ENCODE measurements at regions not wholly inside any gene's neighbourhood (a gene's known extent, or its start where the extent isn't known, plus 50 kb on each side); places are given as distances from the start of the nearest gene placed in this dataset.

DNA sequence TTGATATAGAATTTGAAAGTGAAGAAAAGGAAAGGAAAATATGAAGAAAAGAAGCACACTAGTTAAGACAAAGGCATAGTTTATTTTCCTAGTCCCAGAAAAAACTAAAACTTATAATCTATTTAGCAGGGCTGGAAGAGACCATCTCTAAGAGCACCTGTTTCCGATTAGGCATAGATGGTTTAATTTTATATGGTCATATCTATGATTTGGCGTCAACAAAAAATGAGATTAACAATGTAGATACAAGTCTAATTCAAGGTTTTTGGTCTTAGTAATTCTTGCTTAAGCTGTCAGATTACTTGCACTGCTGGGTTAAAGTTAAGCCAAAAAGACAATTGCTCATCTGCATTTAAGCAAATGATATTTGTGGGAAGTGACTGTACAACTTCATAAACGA, 502.5 kb upstream of the FSHR start:
- TF ChIP-seq POLR2A (IDR thresholded peaks at IDR 0.05; ENCODE audit: low read depth, low read length) (no peak), POLR2AphosphoS5 (IDR thresholded peaks at IDR 0.05; ENCODE audit: low read depth, low read length) (no peak), TAF1 (IDR thresholded peaks at IDR 0.05; ENCODE audit: borderline replicate concordance, low read depth, low read length) (no peak)

All from GM12892 (cell line).